Body of pancreas (tissue), 4 donors: ENCODE measurements at regions not wholly inside any gene's neighbourhood (a gene's known extent, or its start where the extent isn't known, plus 50 kb on each side); places are given as distances from the start of the nearest gene placed in this dataset.

Source experiments
- ATAC-seq: fragments of 150-250 bp; one replicate; pipeline ENCODE4 v1.9.1; 2016
- DNase-seq, 4 donors: peaks; one replicate each; pipeline ENCODE4 v3.0.0-alpha.2; 2019
- H3K27ac ChIP-seq, 4 donors: fragments of 200-600 bp; sonication (generic); 1 replicate in 3 of 4; 2 replicates in 1 of 4; pipeline versions ENCODE4 v1.5.1 to v1.6.1; 2016 to 2019; ENCODE audit warnings: mild to moderate bottlenecking in 1 of 4, mixed read lengths in 1 of 4, moderate library complexity in 1 of 4
- H3K27me3 ChIP-seq, 2 donors: fragments of 200-600 bp; sonication (generic); one replicate each; pipeline ENCODE4 v1.6.0; 2016; ENCODE audit warnings: mild to moderate bottlenecking in 1 of 2
- H3K36me3 ChIP-seq, 2 donors: fragments of 200-600 bp; sonication (generic); replicated peaks in 1 of 2; 2 replicates each; pipeline ENCODE4 v1.5.1; 2016; ENCODE audit warnings: low read depth in 2 of 2; ENCODE audit not compliant: insufficient read depth in 1 of 2
- H3K4me1 ChIP-seq: fragments of 200-600 bp; sonication (generic); one replicate; pipeline ENCODE4 v1.6.0; 2016
- H3K4me3 ChIP-seq, 2 donors: fragments of 200-600 bp; sonication (generic); 1 replicate in 1 of 2; 2 replicates in 1 of 2; pipeline ENCODE4 v1.5.1; 2016 to 2019
- H3K9me3 ChIP-seq, 3 donors: fragments of 200-600 bp; sonication (generic); 1 replicate in 2 of 3; 2 replicates in 1 of 3; pipeline ENCODE4 v1.5.1; 2016
- POLR2A ChIP-seq, 3 donors: fragments of 450-650 bp; IDR thresholded peaks; one replicate each; pipeline ENCODE4 v1.6.1; 2016; ENCODE audit warnings: antibody characterized with exemption in 3 of 3, mild to moderate bottlenecking in 2 of 3
- WGBS, 2 donors: methylation state at CpG; one replicate each; pipeline ENCODE4 v1.1.5; 2017; 5-methylcytosine and 5-hydroxymethylcytosine counted together
- intact Hi-C: fragments of 100-400 bp; cut with DNase I; formaldehyde crosslinking; loops from one replicate; pipeline ENCODE4 v1.15.1; 2023
- TF ChIP-seq, protein P1 (sequence below), 7 experiments: fragments of 450-650 bp in 4 of 7; fragments of 200-600 bp in 3 of 7; sonication (generic) in 3 of 7; IDR thresholded peaks; one replicate each; pipeline ENCODE4 v1.5.1; 2016 to 2019; ENCODE audit warnings: antibody characterized with exemption in 7 of 7

DNA sequence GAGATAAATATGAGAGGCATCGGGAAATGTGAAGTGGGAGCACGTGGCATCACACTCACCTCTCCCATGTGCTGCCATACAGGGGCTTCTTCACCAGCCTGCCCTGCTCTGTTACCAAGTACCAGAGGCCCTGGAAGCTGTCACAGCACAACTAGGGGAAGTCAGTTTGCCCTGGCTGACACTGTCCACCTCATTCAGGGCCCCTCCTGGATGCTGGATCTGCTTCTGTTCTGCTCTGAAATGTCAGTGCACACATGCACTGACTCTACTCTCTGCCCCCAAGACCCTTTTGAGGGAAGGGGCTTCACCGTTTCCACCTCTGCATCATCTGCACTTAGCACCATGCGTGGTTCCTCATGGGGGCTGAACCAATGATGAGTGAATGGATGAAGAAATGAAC is 311.1 kb downstream of the EN1 start:
- DNase-seq (no peak), ATAC-seq (no peak)
- Histone ChIP-seq H3K36me3 (no peaks in the 10 kb centered on the region), H3K9me3 (no peaks in the 10 kb centered on the region), H3K4me3 (no peak overlapping the region), H3K27me3 (no peaks in the 10 kb centered on the region), H3K27ac (no peak overlapping the region), H3K4me1 (no peaks in the 10 kb centered on the region)
- 83 to 84% methylated on average over 4 of the region's 4 CpGs for WGBS, 2 donors
- intact Hi-C loops: no loop called here
- no peak for TF ChIP-seq POLR2A (IDR thresholded peaks at IDR 0.05)
- TF ChIP-seq, protein P1, sequence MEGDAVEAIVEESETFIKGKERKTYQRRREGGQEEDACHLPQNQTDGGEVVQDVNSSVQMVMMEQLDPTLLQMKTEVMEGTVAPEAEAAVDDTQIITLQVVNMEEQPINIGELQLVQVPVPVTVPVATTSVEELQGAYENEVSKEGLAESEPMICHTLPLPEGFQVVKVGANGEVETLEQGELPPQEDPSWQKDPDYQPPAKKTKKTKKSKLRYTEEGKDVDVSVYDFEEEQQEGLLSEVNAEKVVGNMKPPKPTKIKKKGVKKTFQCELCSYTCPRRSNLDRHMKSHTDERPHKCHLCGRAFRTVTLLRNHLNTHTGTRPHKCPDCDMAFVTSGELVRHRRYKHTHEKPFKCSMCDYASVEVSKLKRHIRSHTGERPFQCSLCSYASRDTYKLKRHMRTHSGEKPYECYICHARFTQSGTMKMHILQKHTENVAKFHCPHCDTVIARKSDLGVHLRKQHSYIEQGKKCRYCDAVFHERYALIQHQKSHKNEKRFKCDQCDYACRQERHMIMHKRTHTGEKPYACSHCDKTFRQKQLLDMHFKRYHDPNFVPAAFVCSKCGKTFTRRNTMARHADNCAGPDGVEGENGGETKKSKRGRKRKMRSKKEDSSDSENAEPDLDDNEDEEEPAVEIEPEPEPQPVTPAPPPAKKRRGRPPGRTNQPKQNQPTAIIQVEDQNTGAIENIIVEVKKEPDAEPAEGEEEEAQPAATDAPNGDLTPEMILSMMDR (IDR thresholded peaks at IDR 0.05): no peak

- Histone ChIP-seq H3K36me3 (no peaks in the 10 kb centered on the region), H3K4me1 (no peaks in the 10 kb centered on the region), H3K27ac (no peak overlapping the region), H3K4me3 (no peak overlapping the region), H3K27me3 (no peaks in the 10 kb centered on the region), H3K9me3 (no peaks in the 10 kb centered on the region)
- WGBS, 2 donors: 79 to 86% methylated on average over 3 of the region's 3 CpGs
- intact Hi-C loops: no loop called here
- ATAC-seq (no peak), DNase-seq (no peak)
- TF ChIP-seq, protein P1 (IDR thresholded peaks at IDR 0.05): no peak
- TF ChIP-seq POLR2A (IDR thresholded peaks at IDR 0.05): no peak
These were observed 311.6 kb downstream of the EN1 start for GRCh38 chr2:118535818-118536212.

DNA sequence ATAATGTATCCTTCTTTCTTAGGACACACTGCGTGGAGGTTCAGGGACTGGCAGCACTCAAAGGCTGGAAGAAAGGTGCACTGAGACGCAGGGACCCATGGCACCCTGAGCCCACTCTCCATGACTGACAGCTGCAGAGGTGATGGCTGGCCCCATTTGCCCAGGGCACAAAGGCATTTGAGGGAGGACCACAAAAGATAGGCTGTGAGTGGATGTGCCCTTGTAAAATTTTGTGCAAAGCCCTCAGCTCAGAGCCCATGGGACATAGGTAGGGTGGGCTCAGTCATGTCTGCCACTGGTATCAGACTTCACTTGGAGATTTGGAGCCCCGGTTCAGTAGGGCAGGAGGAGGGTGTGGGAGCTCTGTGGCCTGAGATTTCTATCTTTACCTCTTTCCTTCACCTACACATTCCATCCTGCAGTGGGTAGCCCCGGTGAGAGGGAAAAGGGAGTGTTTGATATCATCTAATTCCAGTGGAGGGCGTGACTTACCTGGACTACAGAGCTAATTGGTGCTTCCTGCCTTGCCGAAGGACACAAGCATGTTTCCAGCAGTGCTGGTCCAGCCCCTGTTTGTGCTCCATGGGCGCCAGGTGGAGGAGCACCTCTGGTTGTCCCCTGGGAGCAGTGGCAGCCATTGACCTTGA is 312.2 kb downstream of the EN1 start:
- Histone ChIP-seq H3K36me3 (no peaks in the 10 kb centered on the region), H3K9me3 (no peaks in the 10 kb centered on the region), H3K4me3 (no peak overlapping the region), H3K27me3 (no peaks in the 10 kb centered on the region), H3K4me1 (no peaks in the 10 kb centered on the region), H3K27ac (no peak overlapping the region)
- DNase-seq: no peak
- WGBS, 2 donors: 68 to 88% methylated on average over 7 of the region's 7 CpGs
- no peak for TF ChIP-seq POLR2A (IDR thresholded peaks at IDR 0.05)
- TF ChIP-seq, protein P1 (IDR thresholded peaks at IDR 0.05): no peak
- ATAC-seq: no peak
- intact Hi-C loops: no loop called here

DNA sequence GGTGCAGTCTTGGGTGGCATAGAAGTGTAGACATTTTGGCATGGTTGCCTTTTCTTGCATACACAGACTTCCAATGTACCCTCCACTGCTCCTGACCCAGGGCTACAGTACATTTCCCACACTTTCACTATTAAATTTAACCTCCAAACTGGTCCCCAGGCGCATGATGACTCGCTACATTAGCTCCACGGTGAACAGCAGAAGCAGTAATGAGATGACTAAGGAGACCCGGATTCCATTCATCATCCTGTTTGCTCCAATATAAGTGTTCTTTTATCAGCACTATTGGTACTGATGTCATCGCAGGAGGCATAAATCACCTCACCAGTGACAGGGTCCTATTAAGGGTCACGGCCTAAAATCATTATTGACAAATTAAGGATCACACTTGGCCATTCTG is 316.5 kb downstream of the EN1 start:
- TF ChIP-seq, protein P1 (IDR thresholded peaks at IDR 0.05): no peak
- no peak for TF ChIP-seq POLR2A (IDR thresholded peaks at IDR 0.05)
- H3K27me3 ChIP-seq: no peaks in the 10 kb centered on the region
- no peak overlapping the region for H3K4me3 ChIP-seq
- WGBS, 2 donors: 55 to 69% methylated on average over 6 of the region's 6 CpGs
- intact Hi-C loops: no loop called here
- no peaks in the 10 kb centered on the region for H3K9me3 ChIP-seq
- H3K36me3 ChIP-seq: no peaks in the 10 kb centered on the region
- DNase-seq (no peak), ATAC-seq (no peak)
- H3K4me1 ChIP-seq: no peaks in the 10 kb centered on the region
- H3K27ac ChIP-seq: no peak overlapping the region

- Histone ChIP-seq H3K27me3 (no peaks in the 10 kb centered on the region), H3K9me3 (no peaks in the 10 kb centered on the region), H3K36me3 (no peaks in the 10 kb centered on the region), H3K4me1 (no peaks in the 10 kb centered on the region), H3K4me3 (no peak overlapping the region), H3K27ac (no peak overlapping the region)
- 22 to 28% methylated on average over 5 of the region's 5 CpGs for WGBS, 2 donors
- no peak for DNase-seq
- no peak for ATAC-seq
- intact Hi-C loops: no loop called here
- TF ChIP-seq, protein P1 (IDR thresholded peaks at IDR 0.05): no peak
- no peak for TF ChIP-seq POLR2A (IDR thresholded peaks at IDR 0.05)
These were observed 317.4 kb downstream of the EN1 start for GRCh38 chr2:118529908-118530599.
